HCT116 (cell line): ENCODE measurements at regions not wholly inside any gene's neighbourhood (a gene's known extent, or its start where the extent isn't known, plus 50 kb on each side); places are given as distances from the start of the nearest gene placed in this dataset.

Experiments used
- CBX3 ChIP-seq: IDR thresholded peaks from 2 replicates; pipeline ENCODE4 v1.6.1; 2012; ENCODE audit warnings: low read depth
- CTCF ChIP-seq, 3 experiments: fragments of 200-600 bp in 1 of 3; sonication (generic) in 1 of 3; IDR thresholded peaks in 2 of 3; conservative IDR thresholded peaks in 1 of 3; 2 replicates each; pipeline ENCODE4 v1.5.1; 2012 to 2017; ENCODE audit warnings: low read depth in 2 of 3, low read length in 2 of 3, antibody characterized with exemption in 1 of 3, borderline replicate concordance in 1 of 3, control low read depth in 1 of 3, mild to moderate bottlenecking in 1 of 3, mixed read lengths in 1 of 3, mixed run types in 1 of 3, moderate library complexity in 1 of 3; ENCODE audit not compliant: insufficient read depth in 1 of 3
- EZH2 ChIP-seq: fragments of 200-600 bp; sonication (generic); IDR thresholded peaks from 2 replicates; pipeline ENCODE4 v1.6.1; 2017; ENCODE audit warnings: antibody characterized with exemption, mixed run types
- POLR2A ChIP-seq: IDR thresholded peaks from 2 replicates; pipeline ENCODE4 v1.7.0; 2011; ENCODE audit warnings: borderline replicate concordance; ENCODE audit not compliant: insufficient read depth, insufficient read length; ENCODE audit errors: extremely low read depth
- POLR2AphosphoS5 ChIP-seq: IDR thresholded peaks from 2 replicates; pipeline ENCODE4 v1.6.1; 2011; ENCODE audit warnings: mild to moderate bottlenecking, low read depth, low read length, moderate library complexity
- SIN3A ChIP-seq: IDR thresholded peaks from 2 replicates; pipeline ENCODE4 v1.6.1; 2012; ENCODE audit warnings: low read depth
- ZBTB33 ChIP-seq: IDR thresholded peaks from 2 replicates; pipeline ENCODE4 v1.6.1; 2011; ENCODE audit warnings: mild to moderate bottlenecking, low read length, moderate library complexity; ENCODE audit not compliant: insufficient replicate concordance; ENCODE audit errors: extremely low read depth
- ZFX ChIP-seq: fragments of 450-650 bp; IDR thresholded peaks from 2 replicates; pipeline ENCODE4 v1.6.1; 2017

GRCh38 chr10:111137587-111137986 is 60.8 kb downstream of the ADRA2A start:
- no peak for TF ChIP-seq SIN3A
- no peak for TF ChIP-seq ZFX
- TF ChIP-seq CTCF (IDR thresholded peaks at IDR 0.05 in 2 of 3, conservative IDR thresholded peaks at IDR 0.05 in 1 of 3; ENCODE audit: borderline replicate concordance in 1 of 3, insufficient read depth in 1 of 3, low read depth in 2 of 3, low read length in 2 of 3) = no peak
- no peak for TF ChIP-seq ZBTB33
- no peak for TF ChIP-seq POLR2A
- no peak for TF ChIP-seq CBX3
- no peak for TF ChIP-seq EZH2
- TF ChIP-seq POLR2AphosphoS5 = no peak
